GM12891 (cell line): ENCODE measurements at regions not wholly inside any gene's neighbourhood (a gene's known extent, or its start where the extent isn't known, plus 50 kb on each side); places are given as distances from the start of the nearest gene placed in this dataset.

Experiments
- POLR2A ChIP-seq: IDR thresholded peaks from 2 replicates; pipeline ENCODE4 v1.6.1; 2011; ENCODE audit warnings: low read depth, low read length, control low read depth
- POLR2AphosphoS5 ChIP-seq: IDR thresholded peaks from 2 replicates; pipeline ENCODE4 v1.6.1; 2011; ENCODE audit warnings: low read depth, low read length, control low read depth
- SPI1 ChIP-seq: IDR thresholded peaks from 2 replicates; pipeline ENCODE4 v1.6.1; 2011; ENCODE audit warnings: low read depth, low read length, control low read depth
- TAF1 ChIP-seq: IDR thresholded peaks from 2 replicates; pipeline ENCODE4 v1.6.1; 2011; ENCODE audit warnings: low read depth, low read length, control low read depth

DNA sequence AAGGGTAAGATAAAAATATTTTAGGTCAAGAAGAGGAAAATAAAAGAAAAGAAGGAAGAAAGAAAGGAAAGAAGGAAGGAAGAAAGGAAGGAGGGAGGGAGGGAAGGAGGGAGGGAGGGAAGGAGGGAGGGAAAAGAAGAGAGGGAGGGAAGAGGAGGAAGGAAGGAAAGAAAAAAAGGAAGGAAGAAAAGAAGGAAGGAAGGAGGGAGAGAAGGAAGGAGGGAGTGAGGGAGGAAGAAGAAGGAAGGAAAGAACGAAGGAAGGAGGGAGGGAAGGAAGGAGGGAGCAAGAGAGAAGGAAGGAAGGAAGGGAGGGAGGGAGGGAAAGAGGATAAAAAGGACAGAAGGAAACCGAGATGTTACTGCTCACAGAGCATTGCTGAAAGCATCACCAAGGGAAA is 209.5 kb upstream of the PITRM1 start:
- TF ChIP-seq POLR2A (no peak), TAF1 (no peak), POLR2AphosphoS5 (no peak), SPI1 (no peak)
